BJ (cell line): ENCODE measurements at regions not wholly inside any gene's neighbourhood (a gene's known extent, or its start where the extent isn't known, plus 50 kb on each side); places are given as distances from the start of the nearest gene placed in this dataset.

Experiments used
- CTCF ChIA-PET: fragments of 350-600 bp; formaldehyde crosslinking; extraction: SDS; loops from one replicate; lab custom pipeline; 2021; ENCODE audit warnings: antibody characterized with exemption, inconsistent platforms; lab: Yijun Ruan, JAX
- POLR2A ChIA-PET: fragments of 300-600 bp; sonication (Branson Sonifier 250); formaldehyde crosslinking; extraction: SDS; loops from one replicate; lab custom pipeline; 2021; ENCODE audit warnings: antibody characterized with exemption; lab: Charles Lee
- DNase-seq: peaks from one replicate; pipeline ENCODE4 v3.0.0-alpha.2; 2011; ENCODE audit warnings: low read depth
- H3K27me3 ChIP-seq: 2 replicates; pipeline ENCODE4 v1.6.0; 2011; ENCODE audit warnings: low read length; ENCODE audit not compliant: control insufficient read depth, insufficient read depth
- H3K36me3 ChIP-seq: 2 replicates; pipeline ENCODE4 v1.5.1; 2011; ENCODE audit warnings: low read length; ENCODE audit not compliant: control insufficient read depth, insufficient read depth
- H3K4me3 ChIP-seq: 2 replicates; pipeline ENCODE4 v1.5.1; 2011; ENCODE audit warnings: low read depth, mild to moderate bottlenecking, control low read depth, low read length
- TF ChIP-seq, protein P1 (sequence below): IDR thresholded peaks from 2 replicates; pipeline ENCODE4 v1.5.1; 2011; ENCODE audit warnings: low read depth, mild to moderate bottlenecking, control low read depth, inconsistent platforms, low read length, moderate library complexity; ENCODE audit not compliant: insufficient read depth

DNA sequence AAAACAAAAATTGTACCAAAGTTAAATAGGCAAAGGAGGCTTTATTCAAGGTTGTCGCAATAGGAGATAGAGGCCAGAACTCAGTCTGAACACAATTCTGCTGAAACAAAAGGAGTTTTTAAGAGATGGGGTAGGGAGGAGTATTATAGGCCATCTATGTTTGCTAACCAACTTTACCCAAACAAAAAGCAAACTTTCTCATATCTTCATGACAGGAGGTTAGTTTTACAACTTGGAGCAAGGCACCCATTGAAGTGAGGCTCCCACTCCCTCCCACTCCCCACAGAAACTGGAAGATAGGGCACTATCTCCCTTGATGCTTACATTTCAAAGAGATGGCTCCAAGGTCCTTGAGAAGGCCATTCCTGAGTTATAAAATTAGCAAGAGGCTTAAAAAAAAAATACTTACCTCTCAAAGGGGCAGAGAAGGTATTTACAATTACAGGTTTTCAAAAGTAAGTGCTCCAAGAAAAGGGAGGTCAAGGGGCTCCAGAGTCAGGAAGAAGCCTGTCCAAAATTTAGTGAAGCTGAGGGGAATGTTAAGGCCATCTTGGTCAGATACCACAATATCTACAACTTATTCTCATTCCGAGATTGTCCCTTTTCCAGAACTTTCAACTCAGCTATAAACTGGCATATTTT is 84.4 kb upstream of the DHRS4 start:
- POLR2A ChIA-PET: no interaction called here
- CTCF ChIA-PET: no interaction called here
- no peaks in the 10 kb centered on the region for H3K36me3 ChIP-seq
- no peak for DNase-seq
- TF ChIP-seq, protein P1, sequence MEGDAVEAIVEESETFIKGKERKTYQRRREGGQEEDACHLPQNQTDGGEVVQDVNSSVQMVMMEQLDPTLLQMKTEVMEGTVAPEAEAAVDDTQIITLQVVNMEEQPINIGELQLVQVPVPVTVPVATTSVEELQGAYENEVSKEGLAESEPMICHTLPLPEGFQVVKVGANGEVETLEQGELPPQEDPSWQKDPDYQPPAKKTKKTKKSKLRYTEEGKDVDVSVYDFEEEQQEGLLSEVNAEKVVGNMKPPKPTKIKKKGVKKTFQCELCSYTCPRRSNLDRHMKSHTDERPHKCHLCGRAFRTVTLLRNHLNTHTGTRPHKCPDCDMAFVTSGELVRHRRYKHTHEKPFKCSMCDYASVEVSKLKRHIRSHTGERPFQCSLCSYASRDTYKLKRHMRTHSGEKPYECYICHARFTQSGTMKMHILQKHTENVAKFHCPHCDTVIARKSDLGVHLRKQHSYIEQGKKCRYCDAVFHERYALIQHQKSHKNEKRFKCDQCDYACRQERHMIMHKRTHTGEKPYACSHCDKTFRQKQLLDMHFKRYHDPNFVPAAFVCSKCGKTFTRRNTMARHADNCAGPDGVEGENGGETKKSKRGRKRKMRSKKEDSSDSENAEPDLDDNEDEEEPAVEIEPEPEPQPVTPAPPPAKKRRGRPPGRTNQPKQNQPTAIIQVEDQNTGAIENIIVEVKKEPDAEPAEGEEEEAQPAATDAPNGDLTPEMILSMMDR: no peak
- H3K4me3 ChIP-seq: no peak overlapping the region
- no peaks in the 10 kb centered on the region for H3K27me3 ChIP-seq

DNA sequence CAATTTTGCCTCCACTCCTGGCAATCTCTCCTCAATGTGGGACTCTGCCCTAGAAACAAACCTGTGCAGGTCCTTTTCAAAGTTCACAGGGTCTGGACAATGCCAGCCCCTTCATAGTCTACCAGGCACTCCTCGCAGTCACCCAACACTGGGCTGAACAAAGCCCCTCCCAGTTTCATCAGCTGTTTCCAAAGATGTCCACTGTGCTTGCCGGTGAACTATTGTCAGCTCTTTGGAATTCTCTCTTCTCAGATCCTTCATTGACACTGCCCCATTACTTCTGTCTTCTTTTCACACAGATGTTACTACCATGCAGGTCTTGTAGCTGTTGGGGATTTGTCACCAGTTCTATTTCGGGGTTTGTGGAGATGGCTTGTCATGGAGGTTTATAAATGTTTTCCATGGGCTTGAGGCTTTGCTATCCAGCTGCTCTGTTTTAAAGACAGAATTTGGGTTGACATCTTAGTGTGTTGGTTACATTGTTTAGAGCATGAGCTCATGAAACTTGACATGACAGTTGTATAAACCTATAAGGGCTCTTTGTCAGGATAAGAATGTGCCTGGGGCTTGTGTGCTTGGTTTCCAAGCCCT is 77.3 kb upstream of the DHRS4 start:
- ChIA-PET CTCF (interaction anchor here (1.3 kb wide), 1 partner anchor 34 kb away, joined by 4 read pairs; no protein-coding TSS in a partner anchor), POLR2A (no interaction called here)
- TF ChIP-seq, protein P1: no peak
- DNase-seq: no peak
- Histone ChIP-seq H3K36me3 (no peaks in the 10 kb centered on the region), H3K4me3 (no peak overlapping the region), H3K27me3 (peaks cover 2% of the 10 kb centered on the region; the same call in 1 of the 2 replicates)

DNA sequence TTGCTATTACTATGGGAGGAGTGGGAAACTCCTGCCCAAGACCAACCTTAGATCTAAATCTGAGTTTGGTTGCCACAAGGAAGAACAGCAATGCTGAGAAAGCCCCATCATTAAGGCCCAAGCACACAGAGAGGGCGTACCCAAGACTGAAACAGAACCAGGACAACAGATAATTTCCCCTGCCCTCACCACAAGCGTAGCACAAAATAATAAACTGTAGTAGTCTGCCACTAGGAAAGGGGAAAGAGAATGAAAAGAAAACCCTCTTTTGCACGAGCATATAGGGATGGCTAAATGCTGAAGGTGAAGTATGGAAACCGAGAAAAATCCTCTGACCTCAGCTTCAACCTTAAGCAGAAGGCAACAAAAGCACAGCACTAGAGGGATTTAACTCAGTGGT is 76.5 kb upstream of the DHRS4 start:
- DNase-seq: no peak
- CTCF ChIA-PET: interaction anchor here (1.3 kb wide), 1 partner anchor 34 kb away, joined by 4 read pairs; no protein-coding TSS in a partner anchor
- TF ChIP-seq, protein P1: no peak
- H3K27me3 ChIP-seq: peaks cover 2% of the 10 kb centered on the region; the same call in 1 of the 2 replicates
- no peak overlapping the region for H3K4me3 ChIP-seq
- H3K36me3 ChIP-seq: no peaks in the 10 kb centered on the region
- POLR2A ChIA-PET: no interaction called here

DNA sequence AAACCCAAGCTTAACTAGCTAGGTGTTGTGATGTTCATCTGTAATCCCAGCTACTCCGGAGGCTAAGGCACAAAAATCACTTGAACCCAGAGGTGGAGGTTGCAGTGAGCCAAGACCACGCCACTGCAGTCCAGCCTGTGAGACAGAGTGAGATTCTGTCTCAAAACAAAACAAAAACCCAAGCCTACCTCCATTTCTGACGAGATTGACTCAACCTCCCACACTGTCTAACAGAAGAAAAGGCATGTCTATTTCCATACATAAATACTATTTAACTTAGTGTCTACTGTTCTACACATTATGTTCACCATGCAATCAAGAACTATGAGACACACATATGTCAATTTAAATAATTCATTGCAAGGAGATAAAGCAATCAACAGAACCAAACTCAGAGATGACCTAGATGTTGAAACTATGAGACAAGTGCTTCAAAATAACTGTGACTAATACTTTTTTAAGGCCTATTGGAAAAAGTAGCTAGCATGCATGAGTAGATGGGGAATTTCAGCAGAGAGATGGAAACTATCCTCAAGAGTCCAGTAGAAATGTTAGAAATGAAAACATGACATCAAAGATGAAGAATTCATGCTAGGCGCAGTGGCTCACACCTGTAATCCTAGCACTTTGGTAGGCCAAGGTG is 75.9 kb upstream of the DHRS4 start:
- TF ChIP-seq, protein P1: no peak
- no peak overlapping the region for H3K4me3 ChIP-seq
- H3K27me3 ChIP-seq: peaks cover 2% of the 10 kb centered on the region; the same call in 1 of the 2 replicates
- CTCF ChIA-PET: no interaction called here
- no peak for DNase-seq
- POLR2A ChIA-PET: no interaction called here
- no peaks in the 10 kb centered on the region for H3K36me3 ChIP-seq

DNA sequence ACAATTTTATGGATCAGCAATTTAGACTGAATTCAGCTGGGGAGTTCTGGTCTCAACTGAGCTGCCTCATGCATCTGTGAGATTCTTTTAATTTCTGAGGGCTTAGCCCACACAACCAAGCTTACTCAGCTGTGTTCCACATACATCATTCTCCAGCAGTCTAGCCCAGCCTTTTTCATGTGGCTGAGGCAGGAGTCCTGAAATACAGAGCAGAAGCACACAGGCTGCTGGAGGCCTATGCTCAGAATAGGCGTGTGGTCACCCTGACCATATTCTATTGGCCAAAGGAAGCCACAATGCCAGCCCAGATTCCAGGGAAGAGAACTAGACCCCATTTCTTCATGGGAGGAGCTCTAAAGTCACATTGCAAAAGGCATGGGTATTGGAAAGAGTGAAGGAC is 72.3 kb upstream of the DHRS4 start:
- H3K27me3 ChIP-seq: peaks cover 2% of the 10 kb centered on the region; the same call in 1 of the 2 replicates
- no peak for DNase-seq
- TF ChIP-seq, protein P1: no peak
- CTCF ChIA-PET: no interaction called here
- POLR2A ChIA-PET: no interaction called here
- no peaks in the 10 kb centered on the region for H3K36me3 ChIP-seq
- no peak overlapping the region for H3K4me3 ChIP-seq
